Astrocyte of the spinal cord (primary cell): ENCODE measurements at regions not wholly inside any gene's neighbourhood (a gene's known extent, or its start where the extent isn't known, plus 50 kb on each side); places are given as distances from the start of the nearest gene placed in this dataset.

ENCODE experiments used
- DNase-seq: peaks from one replicate; pipeline ENCODE4 v3.0.0; 2011; ENCODE audit warnings: low read depth, low spot score
- H3K4me3 ChIP-seq: 2 replicates; pipeline ENCODE4 v1.5.1; 2011; ENCODE audit warnings: low read depth, mild to moderate bottlenecking, low read length, moderate library complexity
- CTCF ChIP-seq: IDR thresholded peaks from 2 replicates; pipeline ENCODE4 v1.5.1; 2012; ENCODE audit warnings: low read depth, mild to moderate bottlenecking, low read length, inconsistent platforms
- in situ Hi-C: cut with HindIII; loops from 2 replicates; pipeline ENCODE4 v1.10.0; 2017; ENCODE audit warnings: low sequenced_read_pairs

- TF ChIP-seq CTCF, result no peak
- no peak for DNase-seq
- in situ Hi-C loops, result no loop called here
- H3K4me3 ChIP-seq, result no peak overlapping the region
Measured at GRCh38 chr12:78790148-78790547, 74.4 kb upstream of the SYT1 start.

GRCh38 chr12:78792052-78792698 is 72.4 kb upstream of the SYT1 start:
- TF ChIP-seq CTCF, result no peak
- in situ Hi-C loops, result no loop called here
- no peak overlapping the region for H3K4me3 ChIP-seq
- no peak for DNase-seq

- in situ Hi-C loops, result no loop called here
- no peak overlapping the region for H3K4me3 ChIP-seq
- no peak for DNase-seq
- no peak for TF ChIP-seq CTCF
Measured at GRCh38 chr12:78793491-78793890, 71.1 kb upstream of the SYT1 start.

- DNase-seq, result no peak
- no peak for TF ChIP-seq CTCF
- no peak overlapping the region for H3K4me3 ChIP-seq
- in situ Hi-C loops, result no loop called here
Measured at GRCh38 chr12:78793982-78794381, 70.6 kb upstream of the SYT1 start.

- no peak overlapping the region for H3K4me3 ChIP-seq
- no peak for TF ChIP-seq CTCF
- DNase-seq, result no peak
- in situ Hi-C loops, result no loop called here
Measured at GRCh38 chr12:78795934-78796445, 68.6 kb upstream of the SYT1 start.

- in situ Hi-C loops, result no loop called here
- no peak for TF ChIP-seq CTCF
- no peak overlapping the region for H3K4me3 ChIP-seq
- DNase-seq, result peak; percentile 60
Measured at GRCh38 chr12:78797196-78797931, 67.2 kb upstream of the SYT1 start.
